NOMO-1 treated with dmso at 0.1 percent for 144 hours (cell line): ENCODE measurements at regions not wholly inside any gene's neighbourhood (a gene's known extent, or its start where the extent isn't known, plus 50 kb on each side); places are given as distances from the start of the nearest gene placed in this dataset.

ENCODE experiments used
- DNase-seq: peaks from one replicate; lab custom pipeline; 2025; ENCODE audit not compliant: unreplicated experiment; lab: John Stamatoyannopoulos, UW

GRCh38 chr9:79798450-79798849 lies 226.7 kb downstream of the TLE4 start:
- DNase-seq: no peak

- DNase-seq: no peak
Observed at GRCh38 chr9:79796411-79796810, 224.6 kb downstream of the TLE4 start.

GRCh38 chr9:79788662-79789061 lies 216.9 kb downstream of the TLE4 start:
- no peak for DNase-seq

- no peak for DNase-seq
Observed at GRCh38 chr9:79781263-79781662, 209.5 kb downstream of the TLE4 start.

GRCh38 chr9:79780559-79780958 lies 208.8 kb downstream of the TLE4 start:
- DNase-seq: no peak

- no peak for DNase-seq
Observed at GRCh38 chr9:79779901-79780300, 208.1 kb downstream of the TLE4 start.

- no peak for DNase-seq
Observed at GRCh38 chr9:79778581-79778980, 206.8 kb downstream of the TLE4 start.

- DNase-seq: no peak
Observed at GRCh38 chr9:79776581-79776980, 204.8 kb downstream of the TLE4 start.
